ENCODE measurements at regions not wholly inside any gene's neighbourhood (a gene's known extent, or its start where the extent isn't known, plus 50 kb on each side); places are given as distances from the start of the nearest gene placed in this dataset.

DNA sequence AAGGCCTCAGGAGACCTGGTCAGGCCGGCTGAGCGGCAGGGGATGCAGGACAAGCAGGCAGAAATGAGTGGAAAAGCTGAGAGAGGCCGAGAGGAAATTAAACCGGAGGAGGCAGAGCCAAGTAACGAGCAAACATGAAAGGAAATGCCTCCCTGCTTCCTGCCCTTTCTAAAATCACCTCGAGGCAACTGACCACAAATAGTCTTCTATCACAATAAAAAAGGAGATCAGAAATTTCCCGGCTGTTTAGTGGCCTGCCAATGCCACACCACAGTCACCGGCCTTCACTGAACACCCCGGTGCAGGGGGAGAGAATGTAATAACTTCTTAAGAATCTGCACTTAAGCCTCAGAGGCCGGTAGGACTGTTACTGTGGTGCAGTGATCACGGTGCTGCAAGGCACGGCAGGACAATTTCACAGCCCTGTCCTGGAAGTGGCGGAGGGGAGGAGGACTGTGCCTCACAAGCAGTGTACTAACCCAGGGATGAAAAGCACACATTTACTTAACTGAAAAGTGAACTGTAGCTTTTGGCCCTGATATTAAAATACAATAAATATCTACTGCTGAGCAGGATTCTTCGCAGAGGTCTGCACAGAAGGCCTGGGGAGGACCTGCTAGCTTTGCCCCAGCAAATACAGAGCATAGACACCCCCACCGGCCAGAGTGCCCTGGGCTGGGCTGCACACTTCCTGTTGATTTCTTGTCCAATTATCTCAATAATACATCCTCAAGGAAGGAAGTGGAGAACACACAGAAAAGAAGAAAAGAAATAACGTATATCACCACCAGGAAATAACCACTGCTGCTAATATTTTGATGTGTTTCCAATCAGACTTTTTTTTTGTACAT, 183.5 kb upstream of the NSMCE3 start:
- DNase-seq: no peak

DNA sequence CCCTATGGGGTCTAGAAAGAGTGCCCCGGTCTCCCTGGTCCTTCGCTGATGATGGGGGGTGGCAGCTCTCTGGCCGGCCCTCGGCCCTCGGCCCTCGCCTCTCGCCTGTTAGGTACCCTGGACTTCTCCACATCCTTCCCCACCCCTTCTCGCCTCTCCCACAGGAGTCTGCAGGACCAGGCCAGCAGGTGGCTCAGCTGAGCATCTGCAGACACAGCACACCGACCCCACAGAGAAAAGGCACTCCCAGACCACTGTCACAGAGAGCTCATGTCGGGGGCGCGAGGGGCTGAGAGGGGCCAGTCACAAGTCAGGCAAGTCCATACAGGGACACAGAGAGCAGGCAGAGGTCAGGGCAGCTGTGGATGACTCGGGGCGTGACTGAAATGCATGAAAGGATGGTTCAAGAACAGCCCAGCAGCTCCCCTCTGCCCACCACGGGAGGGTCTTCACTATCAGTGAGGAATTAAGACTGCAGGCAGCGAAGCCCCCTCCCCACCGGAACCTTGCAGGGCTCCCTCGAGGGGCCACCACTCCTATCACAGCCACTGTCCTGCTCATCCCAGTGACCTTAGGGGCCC, 181.7 kb upstream of the NSMCE3 start:
- DNase-seq: no peak

DNA sequence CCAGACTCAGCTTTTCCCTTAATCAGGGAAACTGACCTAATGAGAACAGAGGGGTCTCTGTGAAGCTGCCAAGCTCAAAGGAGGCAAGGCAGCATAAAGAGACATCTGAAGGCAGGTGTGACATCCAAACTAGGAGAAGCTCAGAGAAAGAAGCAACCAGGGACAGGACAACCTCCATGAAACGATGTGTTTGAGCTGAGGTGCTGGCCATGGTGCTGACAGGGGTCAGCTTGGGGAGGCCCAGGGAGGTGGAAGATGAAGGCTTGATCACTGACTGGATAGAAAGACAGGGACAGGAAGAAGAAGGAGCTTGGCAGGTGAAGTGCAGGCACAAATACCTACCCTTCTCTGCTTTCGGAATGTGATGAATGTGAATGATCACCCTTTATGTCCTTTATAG, 179.5 kb upstream of the NSMCE3 start:
- no peak for DNase-seq

DNA sequence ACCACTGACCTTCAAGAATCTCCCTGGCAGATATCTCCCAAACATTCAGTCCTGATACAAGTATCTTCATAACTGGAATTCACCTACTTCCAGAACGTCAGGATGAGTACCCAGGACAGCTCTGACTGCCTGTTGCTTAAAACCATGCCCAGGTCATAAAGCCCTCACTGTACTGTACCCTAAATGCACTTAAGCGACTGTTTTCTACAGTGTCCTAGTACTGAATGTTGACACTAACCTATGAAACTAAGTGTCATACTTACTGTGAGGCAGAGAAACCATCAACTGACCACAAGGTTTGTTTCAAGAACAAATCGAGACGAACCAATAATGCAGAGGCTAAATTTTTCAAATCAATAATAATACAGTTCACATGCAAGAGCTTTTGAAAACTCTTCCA, 178.7 kb upstream of the NSMCE3 start:
- DNase-seq: no peak

DNA sequence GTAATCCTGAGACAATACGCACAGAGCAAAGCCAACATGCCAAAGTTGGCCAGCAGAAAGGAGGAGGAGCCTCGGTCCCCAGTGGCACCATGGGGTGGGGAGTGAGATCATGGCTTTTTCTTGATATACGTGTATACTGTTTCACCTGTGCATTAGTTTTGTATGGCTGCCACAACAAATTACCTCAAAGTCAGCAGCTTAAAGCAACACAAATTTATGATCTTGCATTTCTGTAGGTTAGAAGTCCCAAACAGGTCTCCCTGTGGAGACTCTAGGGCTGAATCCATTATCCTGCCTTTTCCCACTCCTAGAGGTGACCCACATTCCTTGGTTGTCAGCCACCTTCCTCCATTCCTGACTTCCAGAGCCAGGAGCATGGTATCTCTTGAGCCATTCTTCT, 176.9 kb upstream of the NSMCE3 start:
- DNase-seq: no peak

DNA sequence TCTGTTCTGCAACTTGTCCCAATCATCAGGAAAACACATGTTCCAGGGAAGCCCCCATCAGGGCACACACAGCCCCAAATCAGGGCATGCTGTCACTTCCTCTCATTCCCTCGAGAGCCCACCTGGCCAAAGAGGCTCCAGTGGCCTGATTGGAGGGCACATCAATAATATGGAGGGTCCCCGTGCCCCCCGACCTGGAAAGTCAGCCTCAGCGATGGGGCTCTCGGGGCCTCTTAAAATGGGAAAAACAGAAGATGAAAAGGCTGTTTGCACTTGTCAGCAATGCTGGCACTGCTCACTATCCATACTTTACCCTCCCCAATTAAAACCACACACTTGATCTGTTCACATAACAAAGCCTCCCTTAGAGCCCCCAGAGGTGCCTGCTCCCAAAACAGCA, 172.9 kb upstream of the NSMCE3 start:
- no peak for DNase-seq

DNA sequence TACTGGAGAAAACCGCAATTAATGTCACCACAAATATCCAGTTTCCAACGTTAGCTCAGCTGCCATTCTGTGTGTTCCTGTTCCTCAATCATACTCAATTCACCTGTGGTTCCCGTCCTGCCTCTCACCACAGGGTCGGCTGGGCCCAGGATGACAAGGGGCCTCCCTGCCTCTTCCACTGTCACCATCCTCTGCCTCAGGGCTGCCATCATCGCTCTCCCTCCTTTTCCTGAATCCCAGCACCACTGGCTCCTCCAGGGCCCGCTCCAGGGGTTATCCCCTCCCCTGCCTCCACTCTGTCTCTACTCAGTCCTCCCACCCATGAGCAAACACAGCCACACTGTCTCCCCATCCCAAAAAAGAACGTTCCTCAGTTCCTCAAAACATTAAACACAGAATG, 170.9 kb upstream of the NSMCE3 start:
- DNase-seq: no peak

DNA sequence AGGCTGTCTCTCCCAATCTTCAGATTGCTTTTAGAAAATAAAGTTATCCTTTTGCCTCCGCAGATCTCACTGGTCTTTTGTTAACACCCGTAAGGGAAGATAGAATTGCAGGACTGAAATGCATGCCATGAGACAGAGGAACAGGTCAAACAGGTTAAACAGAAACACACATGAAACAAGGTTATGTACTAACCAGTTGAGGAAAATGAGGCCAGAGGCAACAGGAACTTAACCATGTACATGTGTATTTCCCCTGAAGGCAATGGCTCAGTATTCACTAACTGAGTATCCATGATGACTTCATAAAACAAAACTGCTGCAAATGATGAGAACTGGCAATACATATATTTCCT, 169.1 kb upstream of the NSMCE3 start:
- no peak for DNase-seq

DNA sequence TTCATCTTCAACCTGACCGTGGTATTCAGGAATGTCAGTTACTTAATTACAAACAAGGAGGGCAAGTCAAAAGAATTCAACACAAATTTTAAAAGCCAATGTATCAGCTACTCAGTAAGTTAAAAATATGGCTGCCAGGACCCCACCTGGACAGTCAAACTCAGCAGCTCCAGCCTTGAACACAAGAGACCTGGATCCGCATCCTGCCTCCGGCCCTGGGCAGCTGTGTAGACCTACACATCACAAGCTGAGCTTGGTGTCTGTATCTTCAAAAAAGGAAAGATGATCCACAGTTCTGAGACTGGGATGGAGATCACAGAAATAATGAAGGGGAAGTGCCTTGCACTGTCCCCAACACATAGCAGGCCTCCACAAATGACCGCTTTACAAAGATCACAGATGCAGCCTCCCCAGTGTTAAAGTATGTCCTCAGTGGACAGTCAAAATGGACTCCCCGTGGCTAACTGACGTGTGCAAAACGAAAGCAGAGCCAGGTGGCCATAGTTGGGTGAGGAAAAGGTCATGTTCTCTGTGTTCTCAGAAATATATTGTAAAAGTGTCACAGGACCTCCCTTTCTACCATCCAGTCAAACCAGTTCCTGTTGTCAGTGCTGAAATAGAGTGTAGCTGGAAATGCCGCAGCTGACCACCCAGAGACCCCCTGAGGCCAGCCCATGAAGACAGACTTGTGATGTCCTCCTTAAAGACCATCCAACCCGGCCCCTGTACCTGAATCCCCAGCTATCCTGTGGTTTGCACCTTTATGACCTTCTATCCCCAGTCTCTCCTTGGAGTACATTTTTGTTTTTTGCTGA, 168.5 kb upstream of the NSMCE3 start:
- DNase-seq: no peak

DNA sequence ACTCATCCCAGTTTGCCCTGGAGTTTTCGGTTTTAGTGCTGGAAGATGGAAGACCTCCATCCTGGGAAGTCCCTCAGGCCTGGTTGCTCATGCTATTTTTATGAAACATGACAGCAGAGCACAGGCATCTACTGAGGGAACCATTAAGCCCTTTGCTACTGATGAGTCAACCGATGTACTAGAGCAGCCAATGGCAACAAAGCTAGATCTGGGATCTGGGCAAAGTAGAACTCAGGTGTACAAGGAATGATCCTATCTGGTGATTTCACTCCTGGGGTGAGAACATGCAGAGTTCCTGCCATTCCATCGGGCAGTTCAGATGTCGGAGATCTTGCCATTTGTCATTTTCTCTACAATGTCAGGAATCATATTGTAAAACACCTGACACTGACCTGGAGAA, 166.2 kb upstream of the NSMCE3 start:
- DNase-seq: no peak

DNA sequence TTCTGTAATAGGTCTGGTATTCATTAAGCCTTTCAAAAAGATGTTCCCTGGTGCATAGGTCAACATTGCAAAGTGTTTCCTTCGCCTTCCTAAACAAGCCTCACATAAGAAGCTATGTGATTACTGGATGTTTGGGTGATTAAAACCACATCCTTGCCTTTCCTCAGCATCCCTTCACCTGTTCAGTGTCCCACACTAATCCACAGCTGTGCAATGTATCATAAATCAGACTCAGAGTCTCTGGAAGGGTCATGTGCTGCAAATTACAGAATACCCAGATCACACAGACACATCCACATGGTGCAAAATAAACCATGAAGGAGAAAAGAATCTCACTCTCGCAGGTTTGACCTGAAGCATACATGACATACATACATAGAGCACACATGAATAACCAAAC, 164.7 kb upstream of the NSMCE3 start:
- DNase-seq: no peak

DNA sequence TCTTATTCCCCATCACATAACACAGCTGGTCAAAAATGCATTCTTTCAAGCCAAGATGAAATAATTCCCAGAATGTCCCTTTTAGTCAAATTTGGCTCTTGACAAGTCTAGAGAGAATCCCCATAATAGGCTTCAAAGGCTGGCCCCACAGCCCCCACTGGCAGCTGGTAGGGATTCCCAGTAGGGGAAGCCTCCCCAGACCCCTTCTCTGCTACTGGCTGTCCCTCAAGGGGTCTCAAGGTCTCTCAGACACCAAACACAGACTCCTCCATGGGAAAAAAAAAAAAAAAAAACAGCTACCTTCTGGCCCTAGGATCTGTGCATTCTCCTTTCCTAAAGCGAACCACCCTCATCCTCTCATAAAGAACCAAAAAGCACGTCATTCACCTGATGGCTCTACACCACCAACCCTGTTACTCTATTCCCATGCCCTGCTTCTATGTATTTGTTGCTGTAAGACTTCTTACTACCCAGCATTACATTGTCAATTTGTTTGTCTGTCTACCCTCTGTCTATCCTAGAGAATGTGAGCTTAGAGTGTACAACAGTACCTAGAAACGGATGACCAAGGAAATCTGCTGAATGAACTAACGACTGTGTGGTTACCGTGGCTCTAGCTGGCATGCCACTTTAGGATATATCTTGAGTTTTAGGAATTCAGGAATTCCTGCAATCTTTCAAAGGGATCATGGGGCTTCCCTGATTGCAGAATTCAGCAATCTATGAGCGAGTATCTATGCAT, 164.1 kb upstream of the NSMCE3 start:
- no peak for DNase-seq

DNA sequence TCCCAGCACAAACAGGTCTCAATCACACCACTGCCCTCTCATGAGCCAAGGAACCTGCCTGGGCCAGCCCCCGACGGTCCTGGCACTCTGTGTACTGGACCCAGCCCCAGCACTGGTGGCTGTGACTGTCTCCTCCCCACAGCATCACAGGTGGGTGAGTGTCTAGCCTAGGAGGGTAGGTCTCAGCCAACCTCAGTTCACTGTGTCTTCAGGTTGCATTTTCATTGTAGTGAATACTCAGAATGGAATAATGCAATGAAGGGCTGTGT, 163.4 kb upstream of the NSMCE3 start:
- no peak for DNase-seq

DNA sequence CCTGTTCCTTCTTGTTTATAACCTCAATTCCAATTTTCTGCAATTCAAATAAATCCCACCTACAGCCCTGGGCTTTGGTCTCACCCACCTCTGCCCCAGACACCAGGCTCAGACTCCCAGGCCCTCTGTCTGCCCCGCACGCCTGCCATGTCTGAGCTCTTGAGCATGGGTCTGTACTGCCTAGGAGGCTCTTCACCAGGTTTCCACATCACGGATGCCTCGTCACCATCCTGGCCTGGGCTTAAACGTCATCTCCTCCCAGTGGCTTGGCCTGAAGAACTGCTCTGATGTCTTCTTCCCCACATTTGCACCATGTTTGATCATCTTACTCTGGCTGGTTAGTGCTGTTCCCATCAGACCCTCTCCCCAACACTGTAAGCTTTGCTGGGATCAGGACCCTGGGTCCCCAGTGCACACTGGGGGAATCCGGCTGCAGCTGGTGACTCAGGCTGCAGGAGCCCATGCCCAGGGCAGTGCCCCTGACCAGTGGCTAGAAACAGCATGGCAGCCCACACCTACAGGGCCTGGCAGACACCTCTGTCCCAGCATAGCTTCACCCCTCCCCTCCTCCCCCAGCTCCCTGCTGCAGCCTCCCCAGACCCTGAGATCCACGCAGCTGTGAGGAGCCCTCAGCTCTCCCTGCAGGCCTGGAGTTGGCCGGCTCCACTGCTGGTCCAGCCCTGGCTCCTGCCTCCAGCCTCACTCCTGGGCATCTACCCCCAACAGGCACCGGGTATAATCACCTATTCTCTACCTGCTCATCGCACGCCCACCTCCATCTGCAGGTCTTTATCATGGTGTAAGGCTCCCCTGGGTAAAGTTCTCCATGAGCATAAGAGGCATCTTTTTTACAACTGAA, 162.8 kb upstream of the NSMCE3 start:
- DNase-seq: no peak

DNA sequence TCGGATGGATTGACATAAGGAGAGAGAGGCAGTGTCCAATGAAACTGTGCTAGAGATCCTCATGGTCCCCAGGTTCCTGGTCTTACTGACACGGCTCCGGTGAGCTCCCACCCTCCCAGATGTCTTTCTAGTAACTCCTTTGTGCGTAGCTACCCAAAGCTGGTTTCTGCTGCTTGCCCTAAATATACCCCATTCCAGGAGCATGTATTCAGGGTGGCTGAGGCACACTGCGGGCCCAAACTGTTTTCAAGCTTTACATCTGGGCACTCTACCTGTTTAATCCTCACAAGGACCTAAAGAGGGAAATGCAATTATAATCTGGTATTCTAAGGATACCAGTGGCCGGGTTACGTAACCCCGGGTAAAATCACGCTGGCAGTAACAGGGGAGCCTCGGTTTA, 161.2 kb upstream of the NSMCE3 start:
- no peak for DNase-seq

DNA sequence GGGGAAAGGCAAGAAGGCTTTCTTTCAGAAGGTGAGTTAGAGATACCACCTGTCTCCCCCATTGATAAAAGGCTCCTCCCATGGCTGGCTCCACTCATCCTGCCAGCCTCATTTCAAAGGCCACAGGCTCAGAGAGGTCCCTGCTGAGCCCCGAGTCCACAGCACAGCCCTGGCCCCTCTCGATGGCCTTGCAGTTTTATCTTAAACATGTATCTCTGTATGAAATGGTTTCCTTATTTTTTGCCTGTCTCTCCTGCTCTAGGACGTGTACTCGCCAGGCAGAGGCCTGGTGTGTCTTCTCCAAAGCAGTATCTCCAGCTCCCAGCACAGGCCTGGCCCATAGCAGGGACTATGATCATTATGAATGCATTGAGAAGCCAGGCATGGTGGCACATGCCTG, 160.5 kb upstream of the NSMCE3 start:
- no peak for DNase-seq

DNA sequence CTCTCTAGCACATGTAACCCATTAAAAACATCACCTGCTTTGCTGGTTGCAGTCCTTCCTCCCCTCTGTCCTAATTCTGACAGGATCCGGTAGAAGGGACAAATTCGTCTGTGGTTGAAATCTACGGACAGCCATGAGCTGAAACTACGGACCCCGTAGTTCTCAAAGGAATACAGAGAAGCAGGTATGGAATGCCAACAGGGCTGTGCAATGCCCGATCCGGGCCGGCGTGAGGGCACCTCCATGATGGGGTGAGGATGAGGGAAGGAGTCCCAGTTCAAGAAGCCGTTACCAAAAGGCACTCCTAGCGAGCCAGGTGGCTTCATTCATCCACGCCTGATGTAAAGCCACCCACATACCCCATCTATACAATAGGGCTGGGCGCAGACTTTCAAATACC, 160.0 kb upstream of the NSMCE3 start:
- no peak for DNase-seq

DNA sequence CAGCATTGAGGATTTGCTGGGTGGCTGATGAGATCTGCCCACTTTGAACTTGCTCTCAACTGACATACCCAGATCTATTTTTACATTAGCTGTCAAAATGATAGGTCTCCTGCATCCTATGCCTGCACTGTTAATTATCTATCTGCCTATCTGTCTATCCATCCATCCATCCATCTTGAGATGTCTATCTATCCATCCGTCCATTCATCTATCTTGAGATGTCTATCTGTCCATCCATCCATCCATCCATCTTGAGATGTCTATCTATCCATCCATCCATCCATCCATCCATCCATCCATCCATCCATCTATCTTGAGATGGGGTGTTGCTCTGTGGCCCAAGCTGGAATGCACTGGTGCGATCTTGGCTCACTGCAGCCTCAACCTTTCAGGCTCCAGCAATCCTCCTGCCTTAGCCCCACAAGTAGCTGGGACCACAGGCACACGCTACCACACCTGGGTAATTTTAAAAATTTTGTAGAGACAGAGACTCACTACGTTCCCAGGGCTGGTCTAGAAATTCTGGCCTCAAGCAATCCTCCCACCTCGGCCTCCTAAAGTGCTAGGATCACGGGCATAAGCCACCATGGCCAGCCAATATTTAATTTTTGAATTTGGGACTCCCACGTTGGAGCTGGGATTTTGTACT, 159.4 kb upstream of the NSMCE3 start:
- DNase-seq: no peak

DNA sequence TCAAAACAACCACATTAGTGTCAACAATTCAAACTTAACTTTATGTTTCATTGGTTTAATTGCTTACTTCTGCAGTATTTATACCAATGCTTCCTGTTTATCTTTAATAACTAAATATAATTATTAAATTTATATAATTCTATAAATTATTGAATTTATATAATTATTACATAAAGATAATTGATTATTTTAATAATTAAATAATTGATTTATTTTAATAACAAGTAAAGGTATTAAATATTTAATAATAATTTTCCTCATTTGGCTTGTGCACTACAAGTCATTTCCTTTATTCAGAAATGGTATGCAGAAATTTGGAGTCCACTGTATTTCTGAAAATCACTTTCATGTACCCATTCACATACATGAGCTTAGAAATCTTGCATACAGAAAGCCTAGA, 156.2 kb upstream of the NSMCE3 start:
- no peak for DNase-seq

DNA sequence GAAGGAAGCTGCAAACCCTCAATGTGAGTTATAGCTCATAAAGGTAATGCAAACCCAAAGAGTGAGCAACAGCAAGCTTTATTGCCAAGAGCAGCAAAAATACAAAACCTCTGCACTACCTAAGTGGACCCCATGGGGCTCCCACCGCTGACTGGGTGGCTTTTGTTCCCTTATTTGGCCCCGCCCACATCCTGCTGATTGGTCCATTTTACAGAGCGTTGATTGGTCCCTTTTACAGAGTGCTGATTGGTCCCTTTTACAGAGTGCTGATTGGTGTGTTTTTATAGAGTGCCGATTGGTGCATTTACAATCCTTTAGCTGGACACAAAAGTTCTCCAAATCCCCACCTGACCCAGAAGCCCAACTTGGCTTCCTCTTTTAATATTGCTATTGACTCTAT, 154.5 kb upstream of the NSMCE3 start:
- DNase-seq: no peak

DNA sequence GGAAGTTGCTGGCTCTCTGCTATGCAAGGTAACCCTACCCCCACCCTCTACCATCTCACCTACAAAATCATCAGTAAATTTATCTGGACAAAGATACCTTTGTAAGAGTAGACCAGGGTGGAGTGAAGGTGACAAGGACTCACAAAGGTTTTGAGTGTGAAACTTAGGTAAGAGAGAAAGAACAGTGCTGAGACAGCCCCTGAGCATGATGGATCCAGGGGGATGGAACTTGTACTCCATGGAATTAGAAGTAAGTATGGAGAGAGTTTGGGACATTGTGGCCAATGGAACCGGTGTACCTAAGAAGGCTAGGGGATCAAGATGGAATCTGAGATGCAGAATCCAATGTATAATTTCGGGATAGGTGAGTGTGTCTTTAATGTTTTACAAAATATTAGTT, 153.0 kb upstream of the NSMCE3 start:
- no peak for DNase-seq

DNA sequence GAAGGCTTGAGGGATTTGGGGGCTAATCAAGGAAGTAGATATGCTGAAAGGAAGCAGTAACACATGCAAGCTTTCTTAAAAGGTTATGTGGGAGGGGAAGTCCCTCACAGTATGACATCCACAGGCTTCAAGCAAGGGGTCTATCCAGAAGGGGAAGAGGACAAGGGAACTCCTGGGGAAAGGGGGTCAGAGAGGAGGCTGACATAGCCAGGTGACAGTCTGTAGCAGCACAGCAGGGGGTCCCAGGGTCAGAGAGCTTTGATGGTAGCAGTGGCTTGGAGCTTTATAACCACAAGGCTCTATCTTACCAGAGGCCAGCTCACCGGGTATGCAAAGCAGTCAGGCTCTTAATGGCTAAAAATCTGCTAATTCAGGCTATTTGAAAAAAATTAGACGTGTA, 150.6 kb upstream of the NSMCE3 start:
- DNase-seq: no peak

Measured in femur (tissue), 1 donor.